GM12864 (cell line): ENCODE measurements at regions not wholly inside any gene's neighbourhood (a gene's known extent, or its start where the extent isn't known, plus 50 kb on each side); places are given as distances from the start of the nearest gene placed in this dataset.

Experiments
- DNase-seq: peaks from one replicate; pipeline ENCODE4 v3.0.0-alpha.2; 2011; ENCODE audit warnings: low read depth
- H3K4me3 ChIP-seq: 2 replicates; pipeline ENCODE4 v1.5.1; 2011; ENCODE audit warnings: mild to moderate bottlenecking, low read depth, low read length, control low read depth
- CTCF ChIP-seq: IDR thresholded peaks from 2 replicates; pipeline ENCODE4 v1.5.1; 2011; ENCODE audit warnings: low read depth, mild to moderate bottlenecking, moderate library complexity, low read length, control low read depth, inconsistent platforms; ENCODE audit errors: missing control alignments

GRCh38 chr6:78462728-78463127 lies 404.6 kb upstream of the IRAK1BP1 start:
- DNase-seq: no peak
- TF ChIP-seq CTCF: no peak
- H3K4me3 ChIP-seq: no peak overlapping the region

GRCh38 chr6:78465059-78465634 lies 402.2 kb upstream of the IRAK1BP1 start:
- no peak for DNase-seq
- TF ChIP-seq CTCF: no peak
- no peak overlapping the region for H3K4me3 ChIP-seq

GRCh38 chr6:78476561-78476960 lies 390.8 kb upstream of the IRAK1BP1 start:
- DNase-seq: no peak
- H3K4me3 ChIP-seq: no peak overlapping the region
- TF ChIP-seq CTCF: no peak

GRCh38 chr6:78482801-78483552 lies 384.4 kb upstream of the IRAK1BP1 start:
- DNase-seq: no peak
- H3K4me3 ChIP-seq: no peak overlapping the region
- TF ChIP-seq CTCF: no peak

- TF ChIP-seq CTCF: no peak
- DNase-seq: no peak
- H3K4me3 ChIP-seq: no peak overlapping the region
These were observed 383.7 kb upstream of the IRAK1BP1 start for GRCh38 chr6:78483553-78484197.

- no peak for TF ChIP-seq CTCF
- H3K4me3 ChIP-seq: no peak overlapping the region
- DNase-seq: no peak
These were observed 382.9 kb upstream of the IRAK1BP1 start for GRCh38 chr6:78484198-78485064.
